Stimulated activated memory B cell treated with anti-CD40 and anti-IgM and Interleukin-4, amounts not matched to agents 10 μg/mL and 1 μg/mL and 100 μg/mL, for 72 hours (primary cell): ENCODE measurements at regions not wholly inside any gene's neighbourhood (a gene's known extent, or its start where the extent isn't known, plus 50 kb on each side); places are given as distances from the start of the nearest gene placed in this dataset.
"Not testable (repeated sequence)": the region's sequence is repeated elsewhere in the genome, so short reads cannot be mapped to it uniquely, and the experiment has no call there.

Experiments
- ATAC-seq: fragments of 150-1000 bp; cut with Tn5 transposase; 2 replicates; pipeline ENCODE4 v1.10.0; 2021
- H3K27ac Mint-ChIP-seq: one replicate; pipeline ENCODE4 v1.8.0; 2022; ENCODE audit warnings: mild to moderate bottlenecking, mixed read lengths
- H3K27me3 Mint-ChIP-seq: one replicate; pipeline ENCODE4 v1.8.0; 2022; ENCODE audit warnings: mixed read lengths
- H3K36me3 Mint-ChIP-seq: one replicate; pipeline ENCODE4 v1.8.0; 2022; ENCODE audit warnings: mixed read lengths
- H3K4me1 Mint-ChIP-seq: one replicate; pipeline ENCODE4 v1.8.0; 2022; ENCODE audit warnings: mixed read lengths
- H3K4me3 Mint-ChIP-seq: one replicate; pipeline ENCODE4 v1.8.0; 2022; ENCODE audit warnings: mild to moderate bottlenecking, moderate library complexity, mixed read lengths
- H3K9me3 Mint-ChIP-seq: one replicate; pipeline ENCODE4 v1.8.0; 2022; ENCODE audit warnings: mixed read lengths

- H3K27ac Mint-ChIP-seq = no peak overlapping the region
- no peaks in the 10 kb centered on the region for H3K27me3 Mint-ChIP-seq
- H3K4me1 Mint-ChIP-seq = no peaks in the 10 kb centered on the region
- ATAC-seq = no peak
- no peaks in the 10 kb centered on the region for H3K36me3 Mint-ChIP-seq
- H3K9me3 Mint-ChIP-seq = no peaks in the 10 kb centered on the region
- no peak overlapping the region for H3K4me3 Mint-ChIP-seq
These were observed 125.2 kb downstream of the ALX1 start for GRCh38 chr12:85405262-85405661.

GRCh38 chr12:85405781-85406522, 125.9 kb downstream of the ALX1 start:
- no peak for ATAC-seq

GRCh38 chr12:85413266-85413665, 133.2 kb downstream of the ALX1 start:
- Mint-ChIP-seq H3K9me3 (peaks cover 4% of the 10 kb centered on the region), H3K4me1 (no peaks in the 10 kb centered on the region), H3K27me3 (no peaks in the 10 kb centered on the region), H3K36me3 (no peaks in the 10 kb centered on the region), H3K27ac (no peak overlapping the region), H3K4me3 (no peak overlapping the region)
- no peak for ATAC-seq

More at GRCh38 chr12:85405781-85406522, 125.9 kb downstream of the ALX1 start:
- Mint-ChIP-seq H3K27ac (no peak overlapping the region), H3K4me1 (no peaks in the 10 kb centered on the region), H3K9me3 (no peaks in the 10 kb centered on the region), H3K4me3 (no peak overlapping the region), H3K27me3 (no peaks in the 10 kb centered on the region), H3K36me3 (no peaks in the 10 kb centered on the region)

GRCh38 chr12:85422762-85423161, 142.7 kb downstream of the ALX1 start:
- no peak for ATAC-seq
- no peak overlapping the region for H3K4me3 Mint-ChIP-seq
- no peaks in the 10 kb centered on the region for H3K9me3 Mint-ChIP-seq

GRCh38 chr12:85423947-85424346, 143.9 kb downstream of the ALX1 start:
- Mint-ChIP-seq H3K27me3 (peaks cover 9% of the 10 kb centered on the region), H3K4me3 (no peak overlapping the region), H3K9me3 (peaks cover 3% of the 10 kb centered on the region), H3K36me3 (no peaks in the 10 kb centered on the region), H3K4me1 (no peaks in the 10 kb centered on the region), H3K27ac (no peak overlapping the region)
- ATAC-seq = no peak

More at GRCh38 chr12:85422762-85423161, 142.7 kb downstream of the ALX1 start:
- Mint-ChIP-seq H3K27me3 (peaks cover 9% of the 10 kb centered on the region), H3K27ac (no peak overlapping the region), H3K36me3 (no peaks in the 10 kb centered on the region), H3K4me1 (no peaks in the 10 kb centered on the region)

- no peak overlapping the region for H3K4me3 Mint-ChIP-seq
- H3K9me3 Mint-ChIP-seq = peaks cover 3% of the 10 kb centered on the region
- peaks cover 9% of the 10 kb centered on the region for H3K27me3 Mint-ChIP-seq
- H3K4me1 Mint-ChIP-seq = no peaks in the 10 kb centered on the region
- ATAC-seq = peak; percentile 63
- H3K27ac Mint-ChIP-seq = no peak overlapping the region
- no peaks in the 10 kb centered on the region for H3K36me3 Mint-ChIP-seq
These were observed 144.7 kb downstream of the ALX1 start for GRCh38 chr12:85424581-85425348.

GRCh38 chr12:85425349-85425612, 145.3 kb downstream of the ALX1 start:
- ATAC-seq = no peak
- no peaks in the 10 kb centered on the region for H3K36me3 Mint-ChIP-seq
- H3K4me1 Mint-ChIP-seq = no peaks in the 10 kb centered on the region
- H3K4me3 Mint-ChIP-seq = no peak overlapping the region
- peaks cover 3% of the 10 kb centered on the region for H3K9me3 Mint-ChIP-seq
- no peak overlapping the region for H3K27ac Mint-ChIP-seq
- H3K27me3 Mint-ChIP-seq = peaks cover 9% of the 10 kb centered on the region

GRCh38 chr12:85425926-85426325, 145.9 kb downstream of the ALX1 start:
- Mint-ChIP-seq H3K27me3 (peaks cover 9% of the 10 kb centered on the region), H3K9me3 (peaks cover 3% of the 10 kb centered on the region), H3K36me3 (no peaks in the 10 kb centered on the region), H3K4me3 (no peak overlapping the region), H3K27ac (no peak overlapping the region), H3K4me1 (no peaks in the 10 kb centered on the region)
- no peak for ATAC-seq

- H3K4me1 Mint-ChIP-seq, H3K4me3 Mint-ChIP-seq: not testable (repeated sequence)
These were observed 153.1 kb downstream of the ALX1 start for GRCh38 chr12:85433148-85433547.

GRCh38 chr12:85440271-85440670, 160.3 kb downstream of the ALX1 start:
- Mint-ChIP-seq H3K9me3 (no peaks in the 10 kb centered on the region), H3K36me3 (no peaks in the 10 kb centered on the region), H3K27me3 (no peaks in the 10 kb centered on the region), H3K4me3 (no peak overlapping the region), H3K27ac (no peak overlapping the region), H3K4me1 (no peaks in the 10 kb centered on the region)
- no peak for ATAC-seq

More at GRCh38 chr12:85433148-85433547, 153.1 kb downstream of the ALX1 start:
- not testable (repeated sequence) for H3K27ac Mint-ChIP-seq, ATAC-seq, H3K36me3 Mint-ChIP-seq, H3K27me3 Mint-ChIP-seq, H3K9me3 Mint-ChIP-seq

- Mint-ChIP-seq H3K36me3 (no peaks in the 10 kb centered on the region), H3K9me3 (no peaks in the 10 kb centered on the region), H3K4me1 (no peaks in the 10 kb centered on the region), H3K27me3 (no peaks in the 10 kb centered on the region), H3K27ac (no peak overlapping the region), H3K4me3 (no peak overlapping the region)
- ATAC-seq = no peak
These were observed 161.0 kb downstream of the ALX1 start for GRCh38 chr12:85441025-85441424.

GRCh38 chr12:85441741-85442140, 161.7 kb downstream of the ALX1 start:
- Mint-ChIP-seq H3K27ac (no peak overlapping the region), H3K4me3 (no peak overlapping the region), H3K9me3 (no peaks in the 10 kb centered on the region), H3K4me1 (no peaks in the 10 kb centered on the region), H3K27me3 (no peaks in the 10 kb centered on the region), H3K36me3 (no peaks in the 10 kb centered on the region)
- no peak for ATAC-seq

- no peak overlapping the region for H3K27ac Mint-ChIP-seq
- H3K36me3 Mint-ChIP-seq = no peaks in the 10 kb centered on the region
- H3K4me3 Mint-ChIP-seq = no peak overlapping the region
These were observed 165.3 kb downstream of the ALX1 start for GRCh38 chr12:85445060-85445938.

GRCh38 chr12:85448031-85448430, 168.0 kb downstream of the ALX1 start:
- ATAC-seq = no peak
- H3K36me3 Mint-ChIP-seq = no peaks in the 10 kb centered on the region
- H3K27me3 Mint-ChIP-seq = no peaks in the 10 kb centered on the region
- no peak overlapping the region for H3K4me3 Mint-ChIP-seq
- no peak overlapping the region for H3K27ac Mint-ChIP-seq
- H3K4me1 Mint-ChIP-seq = no peaks in the 10 kb centered on the region
- no peaks in the 10 kb centered on the region for H3K9me3 Mint-ChIP-seq

More at GRCh38 chr12:85445060-85445938, 165.3 kb downstream of the ALX1 start:
- Mint-ChIP-seq H3K27me3 (no peaks in the 10 kb centered on the region), H3K4me1 (no peaks in the 10 kb centered on the region), H3K9me3 (no peaks in the 10 kb centered on the region)
- no peak for ATAC-seq

GRCh38 chr12:85448548-85449139, 168.6 kb downstream of the ALX1 start:
- no peak for ATAC-seq
- H3K27me3 Mint-ChIP-seq = no peaks in the 10 kb centered on the region
- no peaks in the 10 kb centered on the region for H3K4me1 Mint-ChIP-seq
- no peak overlapping the region for H3K27ac Mint-ChIP-seq
- H3K9me3 Mint-ChIP-seq = no peaks in the 10 kb centered on the region
- H3K36me3 Mint-ChIP-seq = no peaks in the 10 kb centered on the region
- H3K4me3 Mint-ChIP-seq = no peak overlapping the region
